ENCODE measurements at regions not wholly inside any gene's neighbourhood (a gene's known extent, or its start where the extent isn't known, plus 50 kb on each side); places are given as distances from the start of the nearest gene placed in this dataset.
"Not testable (repeated sequence)": the region's sequence is repeated elsewhere in the genome, so short reads cannot be mapped to it uniquely, and the experiment has no call there.

DNA sequence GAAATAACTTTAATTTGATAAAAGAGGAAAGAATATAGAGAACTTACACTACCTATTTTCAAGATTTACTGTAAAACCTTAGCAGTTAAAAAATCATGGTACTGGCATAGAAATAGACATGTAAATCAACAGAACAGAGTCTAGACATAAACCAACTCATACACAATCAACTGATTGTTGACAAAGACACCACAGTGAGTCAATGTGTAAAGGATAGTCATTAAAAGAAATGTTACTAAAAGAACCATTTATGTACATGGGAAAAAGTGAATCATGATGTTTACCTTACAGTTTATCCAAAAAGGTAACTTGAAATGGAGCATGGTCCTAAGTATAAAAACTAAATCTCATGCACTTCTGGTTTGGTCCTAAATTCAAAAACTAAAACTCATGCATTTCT lies 847.4 kb downstream of the IGSF11 start:
- DNase-seq, result no peak

DNA sequence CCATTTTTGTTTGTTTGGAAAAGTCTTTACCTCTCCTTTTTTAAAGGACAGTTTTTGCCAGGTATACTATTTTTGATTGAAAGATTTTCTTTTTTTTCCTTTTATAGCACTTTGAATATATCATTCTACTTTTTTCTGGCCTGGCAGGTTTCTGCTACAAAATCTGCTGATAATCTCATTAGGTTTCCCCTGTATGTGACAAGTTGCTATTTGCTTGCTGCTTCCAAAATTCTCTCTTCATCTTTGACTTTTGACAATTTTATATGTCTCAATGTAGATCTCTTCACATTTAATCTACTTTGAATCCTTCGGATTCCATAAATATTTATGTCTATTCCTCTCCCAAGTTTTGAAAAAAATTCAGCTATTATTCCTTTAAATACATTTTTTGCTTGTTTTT lies 838.5 kb downstream of the IGSF11 start:
- DNase-seq, result no peak

- no peak for DNase-seq
These were observed 835.6 kb downstream of the IGSF11 start for GRCh38 chr3:118199044-118199443.

DNA sequence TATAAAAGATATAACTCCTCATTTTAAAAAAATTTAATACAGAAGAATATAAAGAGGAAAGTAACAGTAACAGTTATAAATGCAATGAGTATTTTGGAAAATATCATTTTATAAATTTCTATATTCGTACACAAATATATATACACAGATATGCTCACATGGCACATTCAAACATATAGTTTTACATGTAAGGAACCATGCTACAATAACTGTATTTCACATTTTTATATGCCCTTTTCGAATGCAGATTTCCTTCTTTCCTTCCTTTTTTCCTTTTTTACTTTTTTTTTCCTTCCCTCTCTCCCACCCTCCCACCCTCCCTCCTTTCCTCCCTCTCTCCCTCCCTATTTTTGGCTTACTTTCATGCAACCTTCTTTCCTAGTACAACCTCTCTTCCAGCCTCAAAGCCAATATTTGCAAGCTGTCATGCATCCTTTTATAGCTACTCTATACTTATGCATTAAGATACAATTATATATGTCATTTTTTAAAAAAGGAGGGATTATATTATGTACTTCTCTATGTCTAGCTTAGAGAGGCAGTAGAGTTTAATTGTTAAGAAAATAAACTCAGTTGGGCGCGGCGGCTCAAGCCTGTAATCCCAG lies 830.5 kb downstream of the IGSF11 start:
- no peak for DNase-seq

GRCh38 chr3:118207271-118207670 lies 827.4 kb downstream of the IGSF11 start:
- no peak for DNase-seq

GRCh38 chr3:118208642-118209041 lies 826.0 kb downstream of the IGSF11 start:
- no peak for DNase-seq

- no peak for DNase-seq
These were observed 820.8 kb downstream of the IGSF11 start for GRCh38 chr3:118213892-118214291.

DNA sequence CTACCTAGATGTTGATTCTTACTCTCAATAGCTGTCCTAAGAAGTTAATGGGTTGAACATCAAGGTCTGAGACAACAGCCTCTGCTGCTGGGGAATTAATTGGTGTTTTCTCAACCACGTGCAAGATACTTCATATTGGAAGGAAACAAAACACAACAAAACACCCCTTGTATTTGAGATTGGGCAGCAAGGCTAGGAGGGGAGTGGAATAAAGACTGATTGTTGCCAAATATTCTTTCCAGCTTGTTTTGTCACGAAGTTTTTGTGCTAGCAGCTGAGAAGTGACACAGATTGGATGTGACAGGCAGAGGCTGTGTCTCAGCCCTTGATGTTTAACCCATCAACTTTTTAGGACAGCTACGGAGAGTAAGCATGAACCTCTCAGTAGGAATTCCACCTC lies 808.4 kb downstream of the IGSF11 start:
- DNase-seq, result no peak

- no peak for DNase-seq
These were observed 807.5 kb downstream of the IGSF11 start for GRCh38 chr3:118227191-118227590.

GRCh38 chr3:118228151-118228550 lies 806.5 kb downstream of the IGSF11 start:
- no peak for DNase-seq

GRCh38 chr3:118229196-118229595 lies 805.5 kb downstream of the IGSF11 start:
- DNase-seq, result no peak

GRCh38 chr3:118231578-118231977 lies 803.1 kb downstream of the IGSF11 start:
- no peak for DNase-seq

DNA sequence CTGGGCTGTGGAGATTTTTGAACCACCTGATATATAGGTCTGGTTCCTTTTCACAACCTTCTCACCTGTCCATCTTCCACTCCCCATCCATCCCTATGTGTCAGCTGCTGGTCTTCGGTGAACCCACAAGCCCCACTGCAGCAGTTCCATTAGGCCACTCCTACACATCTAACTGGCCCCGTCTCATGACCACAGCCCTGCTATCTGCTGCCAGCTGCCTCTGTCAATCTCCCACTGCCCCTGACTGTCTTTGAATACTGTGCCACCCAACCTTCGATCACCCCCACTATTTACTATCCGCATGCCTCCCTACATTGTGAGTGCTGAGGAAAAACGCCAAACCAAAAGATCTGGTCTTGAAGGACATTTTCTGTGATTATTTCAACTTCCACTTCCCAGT lies 795.4 kb downstream of the IGSF11 start:
- no peak for DNase-seq

DNA sequence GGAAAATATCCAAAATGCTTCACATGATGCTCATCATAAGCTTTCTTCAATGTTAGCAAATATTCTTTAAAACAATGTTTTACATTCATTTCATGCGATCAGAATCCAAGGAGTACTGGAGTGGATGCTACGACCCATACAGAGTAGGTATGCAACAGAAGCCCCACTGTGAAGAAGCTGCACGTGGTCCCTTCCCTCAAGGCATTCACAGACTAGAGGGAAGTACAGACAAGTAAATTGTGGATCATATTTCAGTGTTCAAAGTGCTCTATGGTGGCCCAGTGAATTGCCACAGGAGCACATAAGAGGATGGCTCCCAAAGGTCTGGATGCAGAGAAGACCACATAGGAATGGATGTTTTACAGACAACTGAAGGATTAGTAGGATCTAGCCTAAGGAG lies 789.9 kb downstream of the IGSF11 start:
- no peak for DNase-seq

DNA sequence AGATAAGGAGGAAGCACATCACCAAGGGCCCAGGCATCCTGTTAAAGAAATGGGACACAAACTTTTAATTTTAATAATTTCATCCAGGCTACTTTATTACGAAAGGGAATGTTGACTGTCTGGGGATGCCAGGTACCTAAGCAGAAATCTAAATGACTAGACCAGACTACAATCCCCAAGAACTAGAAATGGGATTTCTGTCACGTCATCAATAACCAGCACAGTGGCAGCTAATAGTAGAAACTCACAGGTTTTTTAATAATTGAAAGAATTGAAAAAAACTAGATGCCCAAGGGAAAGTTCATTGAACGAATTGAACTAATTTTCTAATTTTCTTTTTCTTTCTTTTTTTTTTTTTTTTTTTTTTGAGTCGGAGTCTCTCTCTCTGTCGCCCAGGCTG lies 789.3 kb downstream of the IGSF11 start:
- no peak for DNase-seq

- not testable (repeated sequence) for DNase-seq
These were observed 775.8 kb downstream of the IGSF11 start for GRCh38 chr3:118258850-118259249.

- no peak for DNase-seq
These were observed 771.7 kb downstream of the IGSF11 start for GRCh38 chr3:118262800-118263402.

DNA sequence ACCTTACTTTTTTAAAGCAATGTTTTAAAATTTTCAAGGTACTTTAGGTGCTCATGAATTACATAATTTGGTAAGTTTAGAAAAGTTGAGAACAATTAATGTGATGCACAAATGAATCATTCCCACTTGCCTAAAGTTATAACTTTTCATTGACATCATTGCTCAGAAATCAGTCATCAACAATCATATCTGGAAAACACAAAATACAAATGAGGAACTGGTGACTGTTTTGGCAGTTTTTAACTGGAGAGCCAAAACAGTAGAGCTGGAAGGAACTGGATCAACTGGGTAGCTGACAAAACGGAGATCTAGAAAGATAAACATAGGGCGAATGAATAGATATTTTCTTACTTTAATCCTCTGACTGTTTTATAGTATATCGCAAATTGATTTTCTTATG lies 767.1 kb downstream of the IGSF11 start:
- DNase-seq, result no peak

DNA sequence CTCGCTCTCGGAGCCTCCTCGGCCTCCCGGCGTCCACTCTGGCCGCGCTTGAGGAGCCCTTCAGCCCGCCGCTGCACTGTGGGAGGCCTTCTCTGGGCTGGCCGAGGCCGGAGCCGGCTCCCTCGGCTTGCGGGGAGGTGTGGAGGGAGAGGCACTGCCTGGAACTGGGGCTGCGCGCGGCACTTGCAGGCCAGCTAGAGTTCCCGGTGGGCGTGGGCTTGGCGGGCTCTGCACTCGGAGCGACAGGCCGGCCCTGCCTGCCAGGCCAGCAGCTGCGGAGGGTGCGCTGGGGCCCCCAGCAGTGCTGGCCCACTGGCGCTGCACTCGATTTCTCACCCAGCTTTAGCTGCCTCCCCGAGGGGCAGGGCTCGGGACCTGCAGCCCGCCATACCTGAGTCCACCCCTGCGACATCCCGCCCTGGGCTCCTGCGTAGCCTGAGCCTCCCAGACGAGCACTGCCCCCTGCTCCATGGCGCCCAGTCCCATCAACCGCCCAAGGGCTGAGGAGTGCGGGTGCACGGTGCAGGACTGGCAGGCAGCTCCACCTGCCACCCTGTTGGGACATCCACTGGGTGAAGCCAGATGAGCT lies 765.0 kb downstream of the IGSF11 start:
- no peak for DNase-seq

DNA sequence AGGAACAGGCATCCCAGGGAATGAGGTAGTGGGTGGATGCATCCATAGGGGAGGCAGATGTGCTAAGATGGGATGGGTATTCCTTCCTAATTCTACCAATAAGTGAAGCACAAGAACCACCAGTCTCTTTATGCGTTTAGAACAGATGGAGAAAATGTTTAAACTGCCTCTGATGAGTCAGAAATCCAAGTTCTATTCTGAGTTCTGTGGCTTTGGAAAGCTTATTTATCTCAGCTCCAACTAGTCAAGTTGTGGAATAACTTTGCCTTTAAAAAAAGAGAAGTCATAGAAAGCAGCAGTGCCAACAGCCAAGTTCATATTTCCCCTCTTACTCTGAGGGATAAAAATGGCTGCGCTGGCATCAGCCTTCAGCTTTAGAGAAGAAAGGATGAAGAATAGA lies 761.7 kb downstream of the IGSF11 start:
- no peak for DNase-seq

DNA sequence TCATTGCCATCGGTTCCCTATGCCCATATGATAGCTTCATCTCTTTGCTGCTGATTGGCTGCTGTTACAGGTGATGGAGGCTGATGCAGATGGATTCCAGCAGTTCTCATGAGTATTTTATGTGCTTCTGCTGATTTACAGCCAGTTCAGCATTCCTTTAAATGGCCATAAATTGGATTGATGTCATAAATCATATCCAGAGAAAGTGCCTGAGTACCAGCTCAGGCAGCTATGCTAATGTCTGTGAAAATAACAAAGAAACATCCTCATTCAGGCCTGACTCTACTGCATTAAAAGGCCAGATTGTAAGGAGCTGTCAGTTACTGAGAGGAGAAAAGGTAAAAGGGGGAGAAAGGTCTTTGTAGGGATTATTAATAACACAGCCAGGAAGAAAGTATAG lies 756.8 kb downstream of the IGSF11 start:
- no peak for DNase-seq

- no peak for DNase-seq
These were observed 741.8 kb downstream of the IGSF11 start for GRCh38 chr3:118292841-118293240.

DNA sequence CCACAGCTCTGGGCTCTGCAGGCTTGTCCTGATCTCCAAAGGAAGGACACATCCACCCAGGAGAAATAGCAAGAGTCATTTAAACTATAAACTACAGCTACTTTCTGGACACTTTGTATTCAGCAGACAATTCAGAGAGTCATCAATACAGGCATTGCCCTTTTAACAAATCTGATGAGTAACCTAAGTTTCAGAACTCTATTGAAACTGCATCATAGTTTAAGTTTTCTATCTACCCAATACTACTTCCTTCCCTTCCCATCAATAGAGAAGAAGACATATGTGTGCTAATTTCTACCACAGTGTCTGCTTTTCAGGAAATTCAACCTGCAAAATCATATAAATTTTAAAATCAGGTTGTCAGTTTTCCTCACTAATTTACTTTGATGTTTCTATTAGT lies 736.5 kb downstream of the IGSF11 start:
- no peak for DNase-seq

- DNase-seq, result no peak
These were observed 730.1 kb downstream of the IGSF11 start for GRCh38 chr3:118304557-118304956.
